ENCODE measurements at regions not wholly inside any gene's neighbourhood (a gene's known extent, or its start where the extent isn't known, plus 50 kb on each side); places are given as distances from the start of the nearest gene placed in this dataset.

GRCh38 chr1:75992312-75992711 lies 60.1 kb upstream of the ASB17 start:
- Histone ChIP-seq H3K9me3 (no peaks in the 10 kb centered on the region), H3K27me3 (replicated peaks in 1 of 2; ENCODE audit: control insufficient read depth in 2 of 2, extremely low read depth in 1 of 2, insufficient read depth in 2 of 2, low read length in 1 of 2) (no peaks in the 10 kb centered on the region), H3K36me3 (ENCODE audit: control insufficient read depth in 2 of 2, extremely low read depth in 1 of 2, insufficient read depth in 1 of 2, low read length in 1 of 2) (no peaks in the 10 kb centered on the region), H3K4me3 (ENCODE audit: control insufficient read depth in 1 of 2, extremely low read depth in 1 of 2, low read length in 1 of 2) (no peak overlapping the region), H3K4me1 (ENCODE audit: control insufficient read depth in 1 of 2, extremely low read depth in 1 of 2, insufficient read depth in 2 of 2, low read length in 2 of 2) (no peaks in the 10 kb centered on the region), H3K27ac (ENCODE audit: low read length) (no peak overlapping the region)
- DNase-seq, result no peak
- ChIA-PET CTCF (no interaction called here), POLR2A (no interaction called here)
- H3K36me3 Mint-ChIP-seq, result no peaks in the 10 kb centered on the region
- WGBS (ENCODE audit: insufficient coverage), result no CpG with 5 or more reads among the region's 3 CpGs
- H3K9me3 Mint-ChIP-seq, result no peaks in the 10 kb centered on the region
- no peaks in the 10 kb centered on the region for H3K4me1 Mint-ChIP-seq
- no peak overlapping the region for H3K4me3 Mint-ChIP-seq
- no peak for ATAC-seq (replicated peaks in 1 of 4)
- no peaks in the 10 kb centered on the region for H3K27me3 Mint-ChIP-seq
- H3K27ac Mint-ChIP-seq, result no peak overlapping the region

GRCh38 chr1:75993661-75994060 lies 61.5 kb upstream of the ASB17 start:
- Mint-ChIP-seq H3K9me3 (no peaks in the 10 kb centered on the region), H3K4me1 (no peaks in the 10 kb centered on the region), H3K27me3 (no peaks in the 10 kb centered on the region), H3K4me3 (no peak overlapping the region), H3K27ac (no peak overlapping the region), H3K36me3 (no peaks in the 10 kb centered on the region)
- Histone ChIP-seq H3K27me3 (replicated peaks in 1 of 2; ENCODE audit: control insufficient read depth in 2 of 2, extremely low read depth in 1 of 2, insufficient read depth in 2 of 2, low read length in 1 of 2) (no peaks in the 10 kb centered on the region), H3K4me1 (ENCODE audit: control insufficient read depth in 1 of 2, extremely low read depth in 1 of 2, insufficient read depth in 2 of 2, low read length in 2 of 2) (no peaks in the 10 kb centered on the region), H3K9me3 (no peaks in the 10 kb centered on the region), H3K4me3 (ENCODE audit: control insufficient read depth in 1 of 2, extremely low read depth in 1 of 2, low read length in 1 of 2) (no peak overlapping the region), H3K27ac (ENCODE audit: low read length) (no peak overlapping the region), H3K36me3 (ENCODE audit: control insufficient read depth in 2 of 2, extremely low read depth in 1 of 2, insufficient read depth in 1 of 2, low read length in 1 of 2) (no peaks in the 10 kb centered on the region)
- DNase-seq (no peak), ATAC-seq (replicated peaks in 1 of 4) (no peak)
- ChIA-PET CTCF (interaction anchor here in 1 of 2 donors (0.7 kb wide), 1 partner anchor 544 kb away, joined by 3 read pairs; no protein-coding TSS in a partner anchor), POLR2A (no interaction called here)

- no peaks in the 10 kb centered on the region for H3K4me1 ChIP-seq (ENCODE audit: control insufficient read depth in 1 of 2, extremely low read depth in 1 of 2, insufficient read depth in 2 of 2, low read length in 2 of 2)
- Mint-ChIP-seq H3K9me3 (peaks cover 0 to 6% (median 4%) of the 10 kb centered on the region in 3 donors), H3K27ac (no peak overlapping the region), H3K4me1 (no peaks in the 10 kb centered on the region), H3K4me3 (no peak overlapping the region), H3K27me3 (no peaks in the 10 kb centered on the region), H3K36me3 (no peaks in the 10 kb centered on the region)
- no peaks in the 10 kb centered on the region for H3K36me3 ChIP-seq (ENCODE audit: control insufficient read depth in 2 of 2, extremely low read depth in 1 of 2, insufficient read depth in 1 of 2, low read length in 1 of 2)
- H3K9me3 ChIP-seq, result no peaks in the 10 kb centered on the region
- DNase-seq (no peak), ATAC-seq (replicated peaks in 1 of 4) (no peak)
- ChIA-PET POLR2A (interaction anchor here in 1 of 2 donors (0.5 kb wide), 1 partner anchor 1882 kb away, joined by 6 read pairs; no protein-coding TSS in a partner anchor), CTCF (no interaction called here)
- no CpG with 5 or more reads among the region's 1 CpG for WGBS (ENCODE audit: insufficient coverage)
- no peak overlapping the region for H3K4me3 ChIP-seq (ENCODE audit: control insufficient read depth in 1 of 2, extremely low read depth in 1 of 2, low read length in 1 of 2)
- H3K27me3 ChIP-seq (replicated peaks in 1 of 2; ENCODE audit: control insufficient read depth in 2 of 2, extremely low read depth in 1 of 2, insufficient read depth in 2 of 2, low read length in 1 of 2), result no peaks in the 10 kb centered on the region
- H3K27ac ChIP-seq (ENCODE audit: low read length), result no peak overlapping the region
Measured at GRCh38 chr1:75996196-75996595, 64.0 kb upstream of the ASB17 start.

GRCh38 chr1:75999034-75999433 lies 66.8 kb upstream of the ASB17 start:
- H3K4me1 ChIP-seq (ENCODE audit: control insufficient read depth in 1 of 2, extremely low read depth in 1 of 2, insufficient read depth in 2 of 2, low read length in 2 of 2), result no peaks in the 10 kb centered on the region
- H3K36me3 Mint-ChIP-seq, result no peaks in the 10 kb centered on the region
- H3K4me3 Mint-ChIP-seq, result no peak overlapping the region
- no peaks in the 10 kb centered on the region for H3K27me3 ChIP-seq (replicated peaks in 1 of 2; ENCODE audit: control insufficient read depth in 2 of 2, extremely low read depth in 1 of 2, insufficient read depth in 2 of 2, low read length in 1 of 2)
- H3K27ac ChIP-seq (ENCODE audit: low read length), result no peak overlapping the region
- H3K4me1 Mint-ChIP-seq, result no peaks in the 10 kb centered on the region
- ChIA-PET CTCF (no interaction called here), POLR2A (no interaction called here)
- DNase-seq (no peak), ATAC-seq (replicated peaks in 1 of 4) (no peak)
- 79% methylated on average over 2 of the region's 2 CpGs for WGBS (ENCODE audit: insufficient coverage)
- peaks cover 0 to 6% (median 4%) of the 10 kb centered on the region in 3 donors for H3K9me3 Mint-ChIP-seq
- H3K36me3 ChIP-seq (ENCODE audit: control insufficient read depth in 2 of 2, extremely low read depth in 1 of 2, insufficient read depth in 1 of 2, low read length in 1 of 2), result no peaks in the 10 kb centered on the region
- H3K9me3 ChIP-seq, result no peaks in the 10 kb centered on the region
- H3K4me3 ChIP-seq (ENCODE audit: control insufficient read depth in 1 of 2, extremely low read depth in 1 of 2, low read length in 1 of 2), result no peak overlapping the region
- H3K27ac Mint-ChIP-seq, result no peak overlapping the region
- no peaks in the 10 kb centered on the region for H3K27me3 Mint-ChIP-seq

GRCh38 chr1:76003946-76004345 lies 70.6 kb upstream of the ST6GALNAC3 start:
- Mint-ChIP-seq H3K36me3 (no peaks in the 10 kb centered on the region), H3K27me3 (no peaks in the 10 kb centered on the region), H3K9me3 (peaks cover 0 to 4% (median 3%) of the 10 kb centered on the region in 3 donors), H3K27ac (no peak overlapping the region), H3K4me3 (no peak overlapping the region), H3K4me1 (no peaks in the 10 kb centered on the region)
- Histone ChIP-seq H3K27me3 (replicated peaks in 1 of 2; ENCODE audit: control insufficient read depth in 2 of 2, extremely low read depth in 1 of 2, insufficient read depth in 2 of 2, low read length in 1 of 2) (no peaks in the 10 kb centered on the region), H3K36me3 (ENCODE audit: control insufficient read depth in 2 of 2, extremely low read depth in 1 of 2, insufficient read depth in 1 of 2, low read length in 1 of 2) (no peaks in the 10 kb centered on the region), H3K27ac (ENCODE audit: low read length) (no peak overlapping the region), H3K9me3 (no peaks in the 10 kb centered on the region), H3K4me3 (ENCODE audit: control insufficient read depth in 1 of 2, extremely low read depth in 1 of 2, low read length in 1 of 2) (no peak overlapping the region), H3K4me1 (ENCODE audit: control insufficient read depth in 1 of 2, extremely low read depth in 1 of 2, insufficient read depth in 2 of 2, low read length in 2 of 2) (no peaks in the 10 kb centered on the region)
- DNase-seq (no peak), ATAC-seq (replicated peaks in 1 of 4) (no peak)
- no CpG with 5 or more reads among the region's 1 CpG for WGBS (ENCODE audit: insufficient coverage)
- POLR2A ChIA-PET, result no interaction called here
- CTCF ChIA-PET, result no interaction called here

GRCh38 chr1:76005765-76006164 lies 68.8 kb upstream of the ST6GALNAC3 start:
- H3K9me3 ChIP-seq, result no peaks in the 10 kb centered on the region
- ChIA-PET CTCF (no interaction called here), POLR2A (no interaction called here)
- H3K27ac ChIP-seq (ENCODE audit: low read length), result no peak overlapping the region
- H3K4me1 ChIP-seq (ENCODE audit: control insufficient read depth in 1 of 2, extremely low read depth in 1 of 2, insufficient read depth in 2 of 2, low read length in 2 of 2), result no peaks in the 10 kb centered on the region
- Mint-ChIP-seq H3K4me1 (no peaks in the 10 kb centered on the region), H3K27me3 (no peaks in the 10 kb centered on the region), H3K9me3 (peaks cover 0 to 5% (median 0%) of the 10 kb centered on the region in 3 donors), H3K27ac (no peak overlapping the region), H3K4me3 (no peak overlapping the region), H3K36me3 (no peaks in the 10 kb centered on the region)
- no peak overlapping the region for H3K4me3 ChIP-seq (ENCODE audit: control insufficient read depth in 1 of 2, extremely low read depth in 1 of 2, low read length in 1 of 2)
- H3K36me3 ChIP-seq (ENCODE audit: control insufficient read depth in 2 of 2, extremely low read depth in 1 of 2, insufficient read depth in 1 of 2, low read length in 1 of 2), result no peaks in the 10 kb centered on the region
- no peaks in the 10 kb centered on the region for H3K27me3 ChIP-seq (replicated peaks in 1 of 2; ENCODE audit: control insufficient read depth in 2 of 2, extremely low read depth in 1 of 2, insufficient read depth in 2 of 2, low read length in 1 of 2)
- ATAC-seq (replicated peaks in 1 of 4) (no peak), DNase-seq (no peak)
- WGBS (ENCODE audit: insufficient coverage), result 100% methylated on average over 2 of the region's 4 CpGs

GRCh38 chr1:76006234-76006633 lies 68.3 kb upstream of the ST6GALNAC3 start:
- no peak for ATAC-seq (replicated peaks in 1 of 4)
- ChIA-PET CTCF (no interaction called here), POLR2A (no interaction called here)

More at GRCh38 chr1:76006234-76006633, 68.3 kb upstream of the ST6GALNAC3 start:
- no peak for DNase-seq
- Histone ChIP-seq H3K4me3 (ENCODE audit: control insufficient read depth in 1 of 2, extremely low read depth in 1 of 2, low read length in 1 of 2) (no peak overlapping the region), H3K36me3 (ENCODE audit: control insufficient read depth in 2 of 2, extremely low read depth in 1 of 2, insufficient read depth in 1 of 2, low read length in 1 of 2) (no peaks in the 10 kb centered on the region), H3K27me3 (replicated peaks in 1 of 2; ENCODE audit: control insufficient read depth in 2 of 2, extremely low read depth in 1 of 2, insufficient read depth in 2 of 2, low read length in 1 of 2) (no peaks in the 10 kb centered on the region), H3K4me1 (ENCODE audit: control insufficient read depth in 1 of 2, extremely low read depth in 1 of 2, insufficient read depth in 2 of 2, low read length in 2 of 2) (no peaks in the 10 kb centered on the region), H3K27ac (ENCODE audit: low read length) (no peak overlapping the region), H3K9me3 (no peaks in the 10 kb centered on the region)
- Mint-ChIP-seq H3K27ac (no peak overlapping the region), H3K4me1 (no peaks in the 10 kb centered on the region), H3K4me3 (no peak overlapping the region), H3K27me3 (no peaks in the 10 kb centered on the region), H3K36me3 (no peaks in the 10 kb centered on the region), H3K9me3 (peaks cover 0 to 5% (median 0%) of the 10 kb centered on the region in 3 donors)
- WGBS (ENCODE audit: insufficient coverage), result no CpG with 5 or more reads among the region's 1 CpG
